Astrocyte of the hippocampus (primary cell): ENCODE measurements at regions not wholly inside any gene's neighbourhood (a gene's known extent, or its start where the extent isn't known, plus 50 kb on each side); places are given as distances from the start of the nearest gene placed in this dataset.
A peak's percentile ranks its signal among the peaks of the same experiment; 100 is the strongest.
"Not testable (repeated sequence)": the region's sequence is repeated elsewhere in the genome, so short reads cannot be mapped to it uniquely, and the experiment has no call there.

Experiments used
- DNase-seq: peaks from one replicate; pipeline ENCODE4 v3.0.0; 2011; ENCODE audit warnings: low read depth, low spot score

DNA sequence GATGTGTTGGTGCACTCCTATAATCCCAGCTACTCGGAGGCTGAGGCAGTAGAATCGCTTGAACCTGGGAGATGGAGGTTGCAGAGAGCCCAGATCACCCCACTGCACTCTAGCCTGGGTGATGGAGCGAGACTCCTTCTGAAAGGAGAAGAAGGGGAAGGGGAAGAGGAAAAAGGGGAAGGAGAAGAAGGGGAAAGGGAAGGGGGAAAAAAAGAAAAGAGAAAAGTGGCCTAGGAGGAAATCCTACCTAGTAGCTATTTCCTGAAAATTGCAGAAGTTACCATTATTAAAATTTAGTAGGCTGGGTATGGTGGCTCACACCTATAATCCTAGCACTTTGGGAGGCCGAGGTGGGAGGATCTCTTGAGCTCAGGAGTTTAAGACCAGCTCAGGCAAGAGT is 67.4 kb downstream of the ARRDC3 start:
- no peak for DNase-seq

- peak; percentile 82 for DNase-seq
These were observed 69.1 kb downstream of the ARRDC3 start for GRCh38 chr5:91313757-91314673.

DNA sequence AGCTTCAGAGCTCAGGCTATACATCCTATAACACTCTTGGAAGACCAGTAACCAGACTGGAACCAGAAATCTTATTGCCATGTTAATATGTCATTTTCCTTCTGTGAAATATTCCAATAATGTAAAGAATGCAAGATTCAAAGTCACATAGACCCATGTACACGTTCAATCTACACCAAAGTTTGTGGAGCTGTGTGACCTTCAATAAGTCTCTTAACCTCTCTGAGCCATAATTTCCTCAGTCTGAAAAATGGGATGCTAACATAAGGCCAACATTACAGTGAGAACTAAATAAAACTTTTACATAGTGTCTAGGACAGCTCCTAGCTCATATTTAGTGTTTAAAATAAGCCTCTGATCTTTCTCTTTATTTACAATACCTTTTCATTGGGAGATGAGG is 70.4 kb downstream of the ARRDC3 start:
- no peak for DNase-seq

GRCh38 chr5:91311697-91312501 is 71.2 kb downstream of the ARRDC3 start:
- peak; percentile 98 for DNase-seq

- DNase-seq, result no peak
These were observed 71.9 kb downstream of the ARRDC3 start for GRCh38 chr5:91311168-91311696.

DNA sequence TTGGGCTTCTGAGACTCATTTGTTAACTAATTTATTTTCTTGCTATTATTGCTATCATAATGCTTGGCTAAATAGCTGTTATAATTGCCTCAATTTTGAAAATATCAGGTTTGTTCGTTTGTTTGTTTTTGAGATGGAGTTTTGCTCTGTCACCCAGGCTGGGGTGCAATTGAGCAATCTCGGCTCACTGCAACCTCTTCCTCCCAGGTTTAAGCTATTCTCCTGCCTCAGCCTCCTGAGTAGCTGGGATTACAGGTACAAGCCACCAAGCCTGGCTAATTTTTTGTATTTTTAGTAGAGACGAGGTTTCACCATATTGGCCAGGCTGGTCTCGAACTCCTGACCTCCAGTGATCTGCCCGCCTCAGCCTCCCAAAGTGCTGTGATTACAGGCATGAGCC is 75.0 kb downstream of the ARRDC3 start:
- DNase-seq, result not testable (repeated sequence)

DNA sequence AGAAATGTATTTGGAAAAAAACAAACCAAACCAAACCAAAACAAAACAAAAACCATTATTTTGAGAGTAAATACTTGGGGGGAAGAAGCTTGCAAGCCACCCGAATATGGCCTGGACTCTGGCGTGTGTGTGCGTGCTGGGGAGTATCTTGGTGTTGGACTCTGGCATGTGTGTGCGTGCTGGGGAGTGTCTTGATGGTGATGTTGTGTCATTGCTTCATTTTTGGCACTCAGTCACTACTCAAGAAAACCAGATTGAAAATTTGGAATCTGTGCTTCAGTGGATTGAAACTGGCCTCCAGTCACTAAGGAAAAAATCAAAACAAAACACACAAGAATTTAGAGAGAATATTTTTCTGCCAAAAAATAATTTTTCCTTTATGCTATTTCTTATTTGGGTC is 76.1 kb downstream of the ARRDC3 start:
- no peak for DNase-seq

DNA sequence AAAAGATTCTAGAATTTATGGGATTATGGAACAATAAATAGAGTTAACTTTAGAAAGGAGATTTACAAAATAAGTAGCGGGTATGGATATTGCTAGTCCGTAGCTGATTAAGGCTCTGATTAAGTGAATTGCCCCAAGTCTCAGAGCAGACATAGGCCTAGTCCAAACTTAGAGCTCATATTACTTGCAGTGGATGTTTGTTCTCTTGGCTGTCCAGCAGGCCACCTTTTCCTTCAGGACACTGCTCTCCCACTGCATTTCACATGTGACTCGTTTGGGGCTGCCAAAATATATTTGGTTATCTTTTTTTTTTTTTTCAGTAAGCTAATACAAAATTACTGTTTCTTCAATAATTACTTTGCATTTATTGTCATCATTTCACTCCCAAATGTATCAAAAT is 76.6 kb downstream of the ARRDC3 start:
- DNase-seq, result no peak

DNA sequence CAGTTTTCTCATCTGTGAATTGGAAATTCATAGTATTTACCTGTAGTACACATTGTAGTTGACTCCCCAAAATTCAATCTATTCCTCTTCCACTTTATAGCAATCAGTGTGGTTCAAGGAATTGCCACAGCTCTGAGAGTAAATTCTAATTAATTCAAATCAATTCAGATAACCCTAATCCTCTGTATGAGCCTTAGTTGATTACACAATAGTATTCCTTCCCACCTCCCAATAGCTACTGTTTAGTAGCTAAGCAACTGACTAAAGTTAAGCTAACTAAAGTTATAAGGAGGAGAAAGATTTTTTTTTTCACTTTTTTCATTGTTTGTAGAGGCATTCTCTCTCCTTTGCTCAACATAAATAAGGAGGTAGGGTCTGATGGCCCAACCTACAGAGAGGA is 77.5 kb downstream of the ARRDC3 start:
- no peak for DNase-seq

- not testable (repeated sequence) for DNase-seq
These were observed 79.1 kb downstream of the ARRDC3 start for GRCh38 chr5:91304015-91304414.

GRCh38 chr5:91302958-91303357 is 80.2 kb downstream of the ARRDC3 start:
- DNase-seq, result no peak

- DNase-seq, result no peak
These were observed 80.8 kb downstream of the ARRDC3 start for GRCh38 chr5:91302305-91302704.

DNA sequence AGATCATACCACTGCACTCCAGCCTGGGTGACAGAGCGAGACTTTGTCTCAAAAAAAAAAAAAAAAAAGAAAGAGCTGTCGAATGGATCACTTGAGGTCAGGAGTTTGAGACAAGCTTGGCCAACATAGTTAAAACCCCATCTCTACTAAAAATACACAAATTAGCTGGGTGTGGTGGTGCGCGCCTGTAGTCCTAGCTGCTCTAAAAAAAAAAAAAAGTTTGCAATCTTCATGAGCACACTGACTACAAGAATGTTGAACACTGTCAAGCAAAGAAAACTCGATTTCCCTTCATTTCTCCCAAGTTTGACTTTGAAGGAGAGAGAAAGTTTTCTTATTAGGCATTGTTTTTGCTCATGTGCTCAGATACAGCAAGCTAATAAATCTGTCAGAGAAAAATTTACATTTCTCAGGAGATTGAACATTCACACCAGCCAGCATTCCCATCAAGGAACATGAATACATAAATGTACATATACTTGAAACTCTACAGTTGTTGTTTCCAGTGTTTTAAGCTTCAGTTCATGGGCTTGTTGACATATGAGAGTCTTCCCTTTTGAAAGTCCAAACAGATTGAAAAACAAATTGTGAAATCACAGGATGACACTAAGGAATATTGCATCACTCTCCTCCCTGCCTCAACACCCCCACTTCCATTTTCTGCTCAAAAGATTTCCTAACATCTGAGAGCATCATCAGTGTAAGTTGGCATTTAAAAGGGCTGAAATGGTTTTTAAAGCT is 81.8 kb downstream of the ARRDC3 start:
- no peak for DNase-seq

- DNase-seq, result no peak
These were observed 85.1 kb downstream of the ARRDC3 start for GRCh38 chr5:91297994-91298393.

GRCh38 chr5:91296674-91297143 is 86.4 kb downstream of the ARRDC3 start:
- DNase-seq, result peak; percentile 93

GRCh38 chr5:91296102-91296501 is 87.0 kb downstream of the ARRDC3 start:
- peak; percentile 16 for DNase-seq

DNA sequence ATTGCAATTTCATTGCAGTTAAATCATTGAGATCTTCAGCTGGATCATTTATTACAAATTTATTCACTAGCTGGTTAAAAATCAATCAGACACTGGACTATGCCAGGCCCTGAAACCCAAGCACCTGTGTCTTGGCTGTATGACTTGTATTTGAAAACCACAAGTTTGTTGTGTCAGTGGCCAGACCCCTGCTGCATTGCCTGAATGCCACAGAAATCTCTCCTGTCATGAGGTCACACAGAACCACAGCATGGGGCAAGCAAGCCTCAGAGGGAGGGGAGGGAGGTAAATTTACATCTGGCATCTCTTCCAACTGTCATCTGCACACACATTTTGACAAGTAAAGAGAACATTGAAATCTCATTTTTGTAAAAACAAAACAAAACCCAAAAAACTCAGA is 90.0 kb downstream of the ARRDC3 start:
- peak; percentile 89 for DNase-seq

GRCh38 chr5:91291628-91292569 is 91.2 kb downstream of the ARRDC3 start:
- DNase-seq, result no peak

- DNase-seq, result peak; percentile 40
These were observed 94.8 kb downstream of the ARRDC3 start for GRCh38 chr5:91288118-91288916.

GRCh38 chr5:91285062-91285461 is 98.1 kb downstream of the ARRDC3 start:
- not testable (repeated sequence) for DNase-seq
